ENCODE measurements at regions not wholly inside any gene's neighbourhood (a gene's known extent, or its start where the extent isn't known, plus 50 kb on each side); places are given as distances from the start of the nearest gene placed in this dataset.

- H3K4me3 Mint-ChIP-seq (ENCODE audit: unreplicated experiment) = no peak overlapping the region
- Histone ChIP-seq H3K36me3 (ENCODE audit: insufficient read depth, low read length) (no peaks in the 10 kb centered on the region), H3K79me2 (ENCODE audit: insufficient read depth, low read length) (no peaks in the 10 kb centered on the region), H3K27me3 (ENCODE audit: insufficient read depth, low read length) (no peaks in the 10 kb centered on the region), H3K9me3 (ENCODE audit: insufficient read depth, low read depth, low read length) (peaks cover 2% of the 10 kb centered on the region), H4K20me1 (ENCODE audit: insufficient read depth, low read length) (no peaks in the 10 kb centered on the region), H3K27ac (ENCODE audit: low read depth, low read length) (no peak overlapping the region), H3K9ac (ENCODE audit: low read length) (no peak overlapping the region), H2AFZ (ENCODE audit: low read depth, low read length) (no peak overlapping the region), H3K4me3 (ENCODE audit: insufficient read depth, low read depth, low read length) (no peak overlapping the region), H3K4me1 (ENCODE audit: insufficient read depth, low read length) (no peaks in the 10 kb centered on the region), H3K4me2 (ENCODE audit: low read length) (no peak overlapping the region)
- H3K27ac Mint-ChIP-seq (ENCODE audit: unreplicated experiment) = no peak overlapping the region
- no peaks in the 10 kb centered on the region for H3K36me3 Mint-ChIP-seq (ENCODE audit: low read depth, unreplicated experiment)
- H3K27me3 Mint-ChIP-seq (ENCODE audit: low read depth, unreplicated experiment) = no peaks in the 10 kb centered on the region
- TF ChIP-seq, protein P1, sequence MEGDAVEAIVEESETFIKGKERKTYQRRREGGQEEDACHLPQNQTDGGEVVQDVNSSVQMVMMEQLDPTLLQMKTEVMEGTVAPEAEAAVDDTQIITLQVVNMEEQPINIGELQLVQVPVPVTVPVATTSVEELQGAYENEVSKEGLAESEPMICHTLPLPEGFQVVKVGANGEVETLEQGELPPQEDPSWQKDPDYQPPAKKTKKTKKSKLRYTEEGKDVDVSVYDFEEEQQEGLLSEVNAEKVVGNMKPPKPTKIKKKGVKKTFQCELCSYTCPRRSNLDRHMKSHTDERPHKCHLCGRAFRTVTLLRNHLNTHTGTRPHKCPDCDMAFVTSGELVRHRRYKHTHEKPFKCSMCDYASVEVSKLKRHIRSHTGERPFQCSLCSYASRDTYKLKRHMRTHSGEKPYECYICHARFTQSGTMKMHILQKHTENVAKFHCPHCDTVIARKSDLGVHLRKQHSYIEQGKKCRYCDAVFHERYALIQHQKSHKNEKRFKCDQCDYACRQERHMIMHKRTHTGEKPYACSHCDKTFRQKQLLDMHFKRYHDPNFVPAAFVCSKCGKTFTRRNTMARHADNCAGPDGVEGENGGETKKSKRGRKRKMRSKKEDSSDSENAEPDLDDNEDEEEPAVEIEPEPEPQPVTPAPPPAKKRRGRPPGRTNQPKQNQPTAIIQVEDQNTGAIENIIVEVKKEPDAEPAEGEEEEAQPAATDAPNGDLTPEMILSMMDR (IDR thresholded peaks at IDR 0.05; ENCODE audit: insufficient read depth, low read depth, low read length) = no peak
- no peak for TF ChIP-seq EZH2 (IDR thresholded peaks at IDR 0.05; ENCODE audit: insufficient read depth, low read length)
- no peaks in the 10 kb centered on the region for H3K4me1 Mint-ChIP-seq (ENCODE audit: low read depth, unreplicated experiment)
- DNase-seq (ENCODE audit: low read depth) = no peak
- H3K9me3 Mint-ChIP-seq (ENCODE audit: unreplicated experiment) = peaks cover 6% of the 10 kb centered on the region
- FAIRE-seq = no peak
These were observed 286.4 kb downstream of the RWDD3 start for GRCh38 chr1:95520390-95520789.

DNA sequence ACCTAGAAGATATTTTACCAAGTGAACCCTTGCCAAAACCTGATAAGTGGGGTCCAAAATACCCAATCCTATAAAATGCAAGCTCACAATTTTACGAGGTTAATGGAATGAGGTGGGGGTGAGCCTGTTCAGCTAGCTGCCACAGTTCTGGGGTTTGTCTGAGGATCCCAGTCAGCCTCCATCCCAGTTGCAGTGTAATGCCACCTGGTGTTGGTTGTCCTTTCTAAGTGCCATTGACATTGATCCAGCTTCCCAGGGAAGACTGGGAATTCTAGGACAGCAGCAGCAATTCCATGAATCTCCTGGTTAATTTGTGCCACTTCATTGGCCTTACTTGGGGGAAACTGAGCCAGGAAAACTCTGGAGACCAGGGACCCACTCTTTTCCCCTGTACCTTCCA is 298.3 kb downstream of the RWDD3 start:
- Mint-ChIP-seq H3K4me1 (ENCODE audit: low read depth, unreplicated experiment) (no peaks in the 10 kb centered on the region), H3K27me3 (ENCODE audit: low read depth, unreplicated experiment) (no peaks in the 10 kb centered on the region), H3K27ac (ENCODE audit: unreplicated experiment) (no peak overlapping the region), H3K4me3 (ENCODE audit: unreplicated experiment) (no peak overlapping the region), H3K9me3 (ENCODE audit: unreplicated experiment) (no peaks in the 10 kb centered on the region), H3K36me3 (ENCODE audit: low read depth, unreplicated experiment) (no peaks in the 10 kb centered on the region)
- no peak for DNase-seq (ENCODE audit: low read depth)
- Histone ChIP-seq H3K4me3 (ENCODE audit: insufficient read depth, low read depth, low read length) (no peak overlapping the region), H3K9ac (ENCODE audit: low read length) (no peak overlapping the region), H3K27me3 (ENCODE audit: insufficient read depth, low read length) (no peaks in the 10 kb centered on the region), H3K4me2 (ENCODE audit: low read length) (no peak overlapping the region), H3K36me3 (ENCODE audit: insufficient read depth, low read length) (no peaks in the 10 kb centered on the region), H3K79me2 (ENCODE audit: insufficient read depth, low read length) (no peaks in the 10 kb centered on the region), H4K20me1 (ENCODE audit: insufficient read depth, low read length) (no peaks in the 10 kb centered on the region), H3K9me3 (ENCODE audit: insufficient read depth, low read depth, low read length) (peaks cover 6% of the 10 kb centered on the region), H3K4me1 (ENCODE audit: insufficient read depth, low read length) (no peaks in the 10 kb centered on the region), H2AFZ (ENCODE audit: low read depth, low read length) (no peak overlapping the region), H3K27ac (ENCODE audit: low read depth, low read length) (no peak overlapping the region)
- no peak for TF ChIP-seq EZH2 (IDR thresholded peaks at IDR 0.05; ENCODE audit: insufficient read depth, low read length)
- TF ChIP-seq, protein P1 (IDR thresholded peaks at IDR 0.05; ENCODE audit: insufficient read depth, low read depth, low read length) = no peak
- FAIRE-seq = no peak

DNA sequence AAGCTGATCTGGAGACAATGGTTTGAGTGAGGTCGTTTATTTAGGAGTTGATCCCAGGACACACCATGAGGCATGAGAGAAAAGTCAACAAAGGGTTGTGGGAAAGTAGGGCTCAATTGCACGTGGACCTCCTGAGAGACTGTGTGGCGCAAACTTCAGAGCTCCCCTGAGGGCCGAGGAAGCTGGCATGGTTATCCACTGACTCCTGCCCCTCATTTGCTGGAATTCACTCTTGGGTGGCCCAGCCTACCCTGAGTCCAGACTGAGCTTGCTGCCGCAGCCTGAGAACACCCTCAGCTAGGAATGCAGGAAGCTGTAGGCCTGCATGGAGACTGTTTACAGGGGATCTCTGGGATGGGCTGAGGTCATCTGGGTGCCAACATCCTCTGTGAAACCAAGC is 301.0 kb downstream of the RWDD3 start:
- Histone ChIP-seq H3K4me3 (ENCODE audit: insufficient read depth, low read depth, low read length) (no peak overlapping the region), H3K27ac (ENCODE audit: low read depth, low read length) (no peak overlapping the region), H3K79me2 (ENCODE audit: insufficient read depth, low read length) (no peaks in the 10 kb centered on the region), H4K20me1 (ENCODE audit: insufficient read depth, low read length) (no peaks in the 10 kb centered on the region), H3K27me3 (ENCODE audit: insufficient read depth, low read length) (no peaks in the 10 kb centered on the region), H2AFZ (ENCODE audit: low read depth, low read length) (no peak overlapping the region), H3K4me1 (ENCODE audit: insufficient read depth, low read length) (no peaks in the 10 kb centered on the region), H3K9ac (ENCODE audit: low read length) (no peak overlapping the region), H3K4me2 (ENCODE audit: low read length) (no peak overlapping the region), H3K9me3 (ENCODE audit: insufficient read depth, low read depth, low read length) (peaks cover 9% of the 10 kb centered on the region), H3K36me3 (ENCODE audit: insufficient read depth, low read length) (no peaks in the 10 kb centered on the region)
- no peak for FAIRE-seq
- Mint-ChIP-seq H3K27ac (ENCODE audit: unreplicated experiment) (no peak overlapping the region), H3K27me3 (ENCODE audit: low read depth, unreplicated experiment) (no peaks in the 10 kb centered on the region), H3K36me3 (ENCODE audit: low read depth, unreplicated experiment) (no peaks in the 10 kb centered on the region), H3K4me1 (ENCODE audit: low read depth, unreplicated experiment) (no peaks in the 10 kb centered on the region), H3K9me3 (ENCODE audit: unreplicated experiment) (no peaks in the 10 kb centered on the region), H3K4me3 (ENCODE audit: unreplicated experiment) (no peak overlapping the region)
- no peak for DNase-seq (ENCODE audit: low read depth)
- TF ChIP-seq EZH2 (IDR thresholded peaks at IDR 0.05; ENCODE audit: insufficient read depth, low read length) = no peak
- TF ChIP-seq, protein P1 (IDR thresholded peaks at IDR 0.05; ENCODE audit: insufficient read depth, low read depth, low read length) = no peak

All from astrocyte (in vitro differentiated cells and primary cell).